Fibroblast of villous mesenchyme (primary cell): ENCODE measurements at regions not wholly inside any gene's neighbourhood (a gene's known extent, or its start where the extent isn't known, plus 50 kb on each side); places are given as distances from the start of the nearest gene placed in this dataset.

Experiments used
- DNase-seq: peaks from one replicate; pipeline ENCODE4 v3.0.0-alpha.2; 2010; ENCODE audit warnings: low read depth
- H3K4me3 ChIP-seq: 2 replicates; pipeline ENCODE4 v1.5.1; 2011; ENCODE audit warnings: low read depth, mild to moderate bottlenecking, low read length
- TF ChIP-seq, protein P1 (sequence below): IDR thresholded peaks from 2 replicates; pipeline ENCODE4 v1.5.1; 2012; ENCODE audit warnings: low read depth, mild to moderate bottlenecking, low read length; ENCODE audit not compliant: insufficient read depth

DNA sequence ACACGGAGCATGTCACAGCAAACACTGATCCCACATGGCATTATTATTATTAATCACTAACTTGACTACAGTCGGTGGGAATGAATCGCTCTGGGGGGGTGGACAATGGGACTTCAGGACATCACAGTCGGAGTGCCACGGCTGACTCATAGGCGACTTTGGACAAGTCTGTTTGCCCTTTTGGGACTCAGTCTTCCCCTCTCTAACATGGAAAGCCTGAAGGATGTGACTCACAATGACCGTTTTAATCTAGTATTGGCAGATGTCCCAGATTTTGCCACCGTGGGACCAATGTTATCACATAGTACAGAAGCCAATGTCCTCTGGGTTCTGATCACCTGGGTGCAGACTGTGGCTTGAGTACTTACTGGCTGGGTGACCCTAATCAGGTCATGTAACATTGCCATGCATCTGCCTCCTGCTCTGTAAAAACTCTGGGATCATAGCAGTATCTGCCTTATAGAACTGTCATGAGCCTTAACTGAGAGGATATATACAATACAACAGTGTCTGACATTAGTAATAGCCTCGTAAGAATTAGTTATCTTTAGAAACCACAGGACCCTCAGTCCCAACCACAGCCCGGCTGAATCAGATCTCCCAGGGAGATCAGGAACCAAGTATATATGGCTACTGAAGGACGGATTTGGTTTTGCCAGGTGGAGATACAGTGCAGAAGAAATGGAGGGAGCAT lies 362.6 kb downstream of the BCL11B start:
- TF ChIP-seq, protein P1, sequence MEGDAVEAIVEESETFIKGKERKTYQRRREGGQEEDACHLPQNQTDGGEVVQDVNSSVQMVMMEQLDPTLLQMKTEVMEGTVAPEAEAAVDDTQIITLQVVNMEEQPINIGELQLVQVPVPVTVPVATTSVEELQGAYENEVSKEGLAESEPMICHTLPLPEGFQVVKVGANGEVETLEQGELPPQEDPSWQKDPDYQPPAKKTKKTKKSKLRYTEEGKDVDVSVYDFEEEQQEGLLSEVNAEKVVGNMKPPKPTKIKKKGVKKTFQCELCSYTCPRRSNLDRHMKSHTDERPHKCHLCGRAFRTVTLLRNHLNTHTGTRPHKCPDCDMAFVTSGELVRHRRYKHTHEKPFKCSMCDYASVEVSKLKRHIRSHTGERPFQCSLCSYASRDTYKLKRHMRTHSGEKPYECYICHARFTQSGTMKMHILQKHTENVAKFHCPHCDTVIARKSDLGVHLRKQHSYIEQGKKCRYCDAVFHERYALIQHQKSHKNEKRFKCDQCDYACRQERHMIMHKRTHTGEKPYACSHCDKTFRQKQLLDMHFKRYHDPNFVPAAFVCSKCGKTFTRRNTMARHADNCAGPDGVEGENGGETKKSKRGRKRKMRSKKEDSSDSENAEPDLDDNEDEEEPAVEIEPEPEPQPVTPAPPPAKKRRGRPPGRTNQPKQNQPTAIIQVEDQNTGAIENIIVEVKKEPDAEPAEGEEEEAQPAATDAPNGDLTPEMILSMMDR, result no peak
- no peak for DNase-seq
- no peak overlapping the region for H3K4me3 ChIP-seq

DNA sequence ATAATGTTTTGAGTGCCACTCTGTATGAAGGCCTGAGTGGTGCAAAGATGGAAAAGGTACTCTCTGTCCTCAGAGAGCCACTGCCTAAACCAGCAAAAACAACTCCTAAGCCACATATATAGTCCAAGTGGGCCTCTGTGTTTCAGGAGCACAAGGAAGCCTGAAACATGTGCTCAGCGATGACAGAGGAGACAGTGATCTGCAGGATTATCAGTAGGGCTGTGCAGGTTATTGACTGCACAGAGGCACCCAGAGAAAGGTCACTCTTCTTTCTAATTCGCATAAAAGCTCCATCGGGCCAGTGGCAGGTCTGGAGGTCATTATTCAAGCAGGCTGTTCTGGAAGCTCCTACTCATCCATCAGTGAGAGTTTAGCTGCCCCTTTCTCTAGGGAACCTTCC lies 361.9 kb downstream of the BCL11B start:
- H3K4me3 ChIP-seq, result no peak overlapping the region
- TF ChIP-seq, protein P1, result no peak
- DNase-seq, result no peak

DNA sequence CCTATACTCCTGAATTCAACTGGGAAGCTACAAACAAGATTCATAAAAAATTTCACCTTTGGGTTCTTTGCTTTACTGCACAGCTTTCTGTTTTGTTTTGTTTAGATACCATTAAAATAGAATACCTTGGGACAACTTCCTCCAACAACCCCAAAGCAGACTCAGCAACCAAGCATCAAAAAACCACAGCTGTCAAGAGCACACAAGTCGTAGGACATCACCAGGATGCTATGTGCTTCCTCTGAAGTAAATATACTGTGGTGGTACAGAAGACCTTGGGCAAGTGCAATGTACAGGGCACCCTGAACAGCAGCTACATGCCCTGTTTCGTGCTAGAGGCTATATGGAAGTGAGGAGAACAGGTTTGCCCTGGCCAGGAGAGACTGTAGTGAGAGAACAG lies 359.3 kb downstream of the BCL11B start:
- H3K4me3 ChIP-seq, result no peak overlapping the region
- no peak for DNase-seq
- TF ChIP-seq, protein P1, result no peak

DNA sequence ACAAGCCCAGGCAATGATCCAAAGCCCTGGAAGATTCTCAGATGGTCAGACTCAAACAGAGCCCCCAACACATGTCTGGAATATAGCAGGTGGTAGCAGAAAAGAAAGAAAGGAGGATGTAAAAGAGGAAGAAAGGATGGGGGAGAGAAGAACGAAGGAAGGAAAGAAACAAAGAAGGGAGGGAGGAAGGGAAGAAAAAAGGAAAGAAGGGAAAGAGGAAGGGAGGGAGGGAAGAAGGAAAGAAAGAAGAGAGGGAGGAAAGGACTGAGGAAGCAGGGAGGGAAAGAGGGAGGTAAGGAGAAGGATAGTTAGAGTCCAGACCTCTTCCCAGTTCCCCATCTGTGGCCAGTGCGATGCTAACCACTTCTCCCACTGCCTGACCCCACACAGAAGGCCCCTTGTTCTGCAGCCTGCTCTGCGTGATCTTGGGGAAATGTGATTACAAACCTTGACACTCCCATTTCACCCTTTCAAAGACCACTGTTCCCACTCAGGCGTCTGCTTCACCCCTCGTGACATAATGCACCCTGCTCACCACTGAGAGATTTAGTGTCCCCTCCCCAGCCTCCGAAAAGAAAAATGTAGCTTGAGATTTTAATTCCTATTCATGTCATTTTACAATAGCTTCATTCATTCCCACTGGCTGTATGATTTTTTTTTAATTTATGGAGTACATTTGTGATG lies 357.9 kb downstream of the BCL11B start:
- DNase-seq, result no peak
- TF ChIP-seq, protein P1, result no peak
- no peak overlapping the region for H3K4me3 ChIP-seq

DNA sequence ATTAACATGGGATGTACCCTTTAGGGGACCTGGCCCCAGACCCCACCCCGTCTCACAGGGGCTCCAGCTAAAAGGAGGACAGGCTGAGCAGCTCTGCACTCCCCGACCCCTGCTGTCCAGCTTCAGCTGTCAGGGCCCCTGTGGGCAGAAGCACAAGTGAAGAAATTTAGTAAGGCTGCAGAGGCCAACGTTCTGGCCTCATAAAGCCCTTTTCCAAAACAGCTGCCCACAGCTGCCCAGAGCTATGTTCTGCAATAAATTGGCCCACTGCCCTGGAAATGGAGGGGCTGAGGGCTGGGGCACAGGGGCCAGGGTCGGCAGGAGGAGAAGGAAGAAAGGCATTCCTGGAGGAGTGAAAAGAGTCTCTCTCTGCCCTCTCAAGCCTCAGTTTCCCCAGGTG lies 357.1 kb downstream of the BCL11B start:
- H3K4me3 ChIP-seq, result no peak overlapping the region
- TF ChIP-seq, protein P1, result no peak
- no peak for DNase-seq

DNA sequence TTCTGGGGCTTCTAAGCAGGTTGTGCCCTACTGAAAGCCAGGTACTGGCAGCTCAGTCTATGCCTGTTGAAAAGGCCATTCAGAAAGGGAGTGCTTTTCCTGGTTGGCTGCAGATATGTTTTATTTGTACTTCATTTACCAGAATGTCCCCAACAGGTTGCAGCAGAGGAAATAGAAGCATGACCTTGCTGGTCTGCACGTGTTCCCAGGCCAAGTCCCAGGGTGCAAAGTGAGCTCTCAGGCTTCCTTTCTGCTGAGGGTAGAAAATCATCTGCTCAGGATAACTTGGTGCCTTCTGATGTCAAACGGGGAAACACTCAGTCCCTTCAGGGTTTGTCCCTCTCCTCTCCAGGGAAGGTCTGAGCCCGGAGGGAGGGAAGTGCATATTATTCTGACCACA lies 356.4 kb downstream of the BCL11B start:
- TF ChIP-seq, protein P1, result no peak
- H3K4me3 ChIP-seq, result no peak overlapping the region
- no peak for DNase-seq

DNA sequence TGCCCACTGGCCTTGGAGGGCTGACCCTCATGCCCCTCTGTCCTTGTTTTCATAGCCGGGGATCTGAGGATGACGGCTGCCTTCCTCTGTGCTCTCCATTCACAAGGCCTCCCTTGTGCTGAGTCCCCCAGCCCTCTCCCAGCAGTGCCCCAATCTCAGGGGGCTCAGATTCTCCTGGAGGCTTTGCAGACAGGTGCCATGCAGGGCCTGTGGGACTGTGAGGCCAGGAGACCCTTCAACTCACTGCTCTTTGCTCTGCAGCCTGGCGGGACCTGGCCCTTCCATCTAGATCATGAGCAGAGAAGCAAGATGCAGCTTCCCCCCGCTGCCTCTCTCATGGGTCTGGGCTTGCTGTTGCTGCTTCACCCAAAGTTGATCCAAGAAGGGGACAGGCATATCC lies 356.0 kb downstream of the BCL11B start:
- TF ChIP-seq, protein P1, result no peak
- DNase-seq, result no peak
- no peak overlapping the region for H3K4me3 ChIP-seq
